ENCODE measurements at regions not wholly inside any gene's neighbourhood (a gene's known extent, or its start where the extent isn't known, plus 50 kb on each side); places are given as distances from the start of the nearest gene placed in this dataset.
"Not testable (repeated sequence)": the region's sequence is repeated elsewhere in the genome, so short reads cannot be mapped to it uniquely, and the experiment has no call there.

- no peak for DNase-seq
Measured at GRCh38 chr5:167843881-167844572, 447.4 kb upstream of the WWC1 start.

- DNase-seq, result no peak
Measured at GRCh38 chr5:167845952-167846351, 445.5 kb upstream of the WWC1 start.

GRCh38 chr5:167849874-167850273 lies 441.6 kb upstream of the WWC1 start:
- no peak for DNase-seq

GRCh38 chr5:167850911-167851310 lies 440.5 kb upstream of the WWC1 start:
- no peak for DNase-seq

- DNase-seq, result no peak
Measured at GRCh38 chr5:167851416-167851815, 440.0 kb upstream of the WWC1 start.

- DNase-seq, result no peak
Measured at GRCh38 chr5:167852515-167852914, 438.9 kb upstream of the WWC1 start.

- DNase-seq, result no peak
Measured at GRCh38 chr5:167853421-167853820, 438.0 kb upstream of the WWC1 start.

GRCh38 chr5:167855818-167856217 lies 435.6 kb upstream of the WWC1 start:
- no peak for DNase-seq

GRCh38 chr5:167857321-167857720 lies 434.1 kb upstream of the WWC1 start:
- DNase-seq, result no peak

- DNase-seq, result not testable (repeated sequence)
Measured at GRCh38 chr5:167858186-167858855, 433.1 kb upstream of the WWC1 start.

GRCh38 chr5:167861129-167861927 lies 430.1 kb upstream of the WWC1 start:
- DNase-seq, result peak; percentile 2

GRCh38 chr5:167861928-167862426 lies 429.5 kb upstream of the WWC1 start:
- DNase-seq, result no peak

- no peak for DNase-seq
Measured at GRCh38 chr5:167863883-167864282, 427.6 kb upstream of the WWC1 start.

- no peak for DNase-seq
Measured at GRCh38 chr5:167864801-167865200, 426.6 kb upstream of the WWC1 start.

- DNase-seq, result no peak
Measured at GRCh38 chr5:167866797-167867196, 424.6 kb upstream of the WWC1 start.

- no peak for DNase-seq
Measured at GRCh38 chr5:167867281-167867680, 424.2 kb upstream of the WWC1 start.

GRCh38 chr5:167869125-167869524 lies 422.3 kb upstream of the WWC1 start:
- DNase-seq, result no peak

- no peak for DNase-seq
Measured at GRCh38 chr5:167870055-167870454, 421.4 kb upstream of the WWC1 start.

- no peak for DNase-seq
Measured at GRCh38 chr5:167871091-167871490, 420.4 kb upstream of the WWC1 start.

- no peak for DNase-seq
Measured at GRCh38 chr5:167872791-167873190, 418.7 kb upstream of the WWC1 start.

GRCh38 chr5:167877114-167877722 lies 414.2 kb upstream of the WWC1 start:
- DNase-seq, result no peak

- no peak for DNase-seq
Measured at GRCh38 chr5:167877924-167878323, 413.5 kb upstream of the WWC1 start.

- no peak for DNase-seq
Measured at GRCh38 chr5:167880420-167880819, 411.0 kb upstream of the WWC1 start.

All from activated CD4-positive, alpha-beta T cell treated with anti-CD3 and anti-CD28 coated beads for 48 hours (primary cell).